HepG2 (cell line): ENCODE measurements at regions not wholly inside any gene's neighbourhood (a gene's known extent, or its start where the extent isn't known, plus 50 kb on each side); places are given as distances from the start of the nearest gene placed in this dataset.

ENCODE experiments used
- BRCA1 ChIP-seq: sonication (generic); formaldehyde crosslinking; IDR thresholded peaks from 2 replicates; pipeline ENCODE4 v1.4.0; 2020; ENCODE audit warnings: missing genetic modification reagents
- CBX5 ChIP-seq: sonication (generic); formaldehyde crosslinking; IDR thresholded peaks from 2 replicates; pipeline ENCODE4 v1.4.0; 2020; ENCODE audit warnings: missing genetic modification reagents, borderline replicate concordance
- IRF9 ChIP-seq: sonication (generic); formaldehyde crosslinking; IDR thresholded peaks from 2 replicates; pipeline ENCODE4 v1.8.0; 2022; ENCODE audit warnings: missing genetic modification reagents, mild to moderate bottlenecking, borderline replicate concordance
- MZF1 ChIP-seq: sonication (generic); formaldehyde crosslinking; IDR thresholded peaks from 2 replicates; pipeline ENCODE4 v1.8.1; 2023; ENCODE audit warnings: mild to moderate bottlenecking, missing genetic modification reagents, borderline replicate concordance
- TIGD3 ChIP-seq: sonication (generic); formaldehyde crosslinking; IDR thresholded peaks from 2 replicates; pipeline ENCODE4 v1.5.1; 2020; ENCODE audit warnings: mild to moderate bottlenecking, missing genetic modification reagents, borderline replicate concordance
- ZMYM4 ChIP-seq: sonication (generic); formaldehyde crosslinking; IDR thresholded peaks from 2 replicates; pipeline ENCODE4 v1.8.1; 2023; ENCODE audit warnings: mild to moderate bottlenecking, missing genetic modification reagents
- ZNF414 ChIP-seq: sonication (generic); formaldehyde crosslinking; IDR thresholded peaks from 2 replicates; pipeline ENCODE4 v1.5.0; 2020; ENCODE audit warnings: missing genetic modification reagents
- ZNF501 ChIP-seq: sonication (generic); formaldehyde crosslinking; IDR thresholded peaks from 2 replicates; pipeline ENCODE4 v1.5.1; 2020; ENCODE audit warnings: mild to moderate bottlenecking, moderate library complexity, missing genetic modification reagents
- ZNF609 ChIP-seq: sonication (generic); formaldehyde crosslinking; IDR thresholded peaks from 2 replicates; pipeline ENCODE4 v1.4.0; 2020; ENCODE audit warnings: mild to moderate bottlenecking, missing genetic modification reagents, borderline replicate concordance
- ZNF704 ChIP-seq: sonication (generic); formaldehyde crosslinking; IDR thresholded peaks from 2 replicates; pipeline ENCODE4 v1.8.1; 2023; ENCODE audit warnings: mild to moderate bottlenecking, inconsistent platforms, moderate library complexity, missing genetic modification reagents, borderline replicate concordance
- ZNF749 ChIP-seq: sonication (generic); formaldehyde crosslinking; IDR thresholded peaks from 2 replicates; pipeline ENCODE4 v1.8.0; 2022; ENCODE audit warnings: mild to moderate bottlenecking, missing genetic modification reagents, moderate library complexity, borderline replicate concordance
- TF ChIP-seq, protein P1 (sequence below): sonication (generic); formaldehyde crosslinking; IDR thresholded peaks from 2 replicates; pipeline ENCODE4 v1.5.0; 2020; ENCODE audit warnings: mild to moderate bottlenecking, low read depth, missing genetic modification reagents, borderline replicate concordance

DNA sequence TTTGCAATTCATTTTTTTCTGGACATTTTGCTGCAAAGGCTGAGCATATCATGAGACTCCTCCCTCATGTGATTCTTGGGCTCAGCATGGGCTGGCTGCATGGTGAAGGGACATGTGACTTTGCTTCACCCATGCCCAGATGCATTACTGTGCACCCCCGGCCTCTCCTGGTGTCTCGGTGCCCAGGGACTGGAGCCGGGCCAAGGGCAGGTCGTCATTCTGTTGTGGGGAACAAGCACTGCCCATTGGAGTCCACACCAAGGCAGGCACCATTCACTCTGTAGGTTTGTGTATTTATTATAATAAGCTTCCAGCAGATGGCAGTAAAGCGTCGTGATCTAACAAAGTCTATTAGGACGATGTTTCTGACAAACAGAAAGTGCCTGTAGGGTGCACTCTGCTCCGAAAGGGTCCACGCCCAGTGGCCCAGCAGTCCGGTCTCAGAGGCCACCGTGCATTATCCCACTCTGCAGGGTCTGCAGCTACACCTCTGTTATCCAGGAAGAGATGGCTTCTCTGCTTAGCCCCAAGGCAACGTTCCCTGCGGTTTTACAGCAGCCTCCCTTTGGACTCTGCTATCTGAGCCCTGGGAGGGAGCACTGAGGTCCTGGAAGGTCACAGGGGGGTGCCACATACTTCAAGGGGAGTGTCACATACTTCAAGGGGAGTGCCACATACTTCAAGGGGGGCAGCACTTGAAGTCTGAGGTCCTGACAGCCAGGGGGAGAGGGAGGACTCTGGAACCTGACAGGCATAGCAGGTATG lies 219.6 kb downstream of the TSN start (continued):
- no peak for TF ChIP-seq ZNF609
- TF ChIP-seq ZNF704 (CRISPR knock-in tag) = 0 out of 2 replicates have a peak, but pooled peaks have one; percentile 55
- TF ChIP-seq BRCA1 = no peak
- no peak for TF ChIP-seq ZNF749 (CRISPR knock-in tag)
- no peak for TF ChIP-seq ZNF414 (CRISPR knock-in tag)
- TF ChIP-seq, protein P1, sequence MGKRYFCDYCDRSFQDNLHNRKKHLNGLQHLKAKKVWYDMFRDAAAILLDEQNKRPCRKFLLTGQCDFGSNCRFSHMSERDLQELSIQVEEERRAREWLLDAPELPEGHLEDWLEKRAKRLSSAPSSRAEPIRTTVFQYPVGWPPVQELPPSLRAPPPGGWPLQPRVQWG (CRISPR knock-in tag) = no peak
- TF ChIP-seq CBX5 (CRISPR knock-in tag) = peak; percentile 57; the same call in 1 of the 2 replicates
- no peak for TF ChIP-seq ZNF501
- TF ChIP-seq TIGD3 (CRISPR knock-in tag) = 0 out of 2 replicates have a peak, but pooled peaks have one; percentile 36
- 0 out of 2 replicates have a peak, but pooled peaks have one; percentile 51 for TF ChIP-seq MZF1 (CRISPR knock-in tag)
- TF ChIP-seq ZMYM4 (CRISPR knock-in tag) = peak; percentile 62; the same call in 1 of the 2 replicates
- no peak for TF ChIP-seq IRF9 (CRISPR knock-in tag)
